ENCODE measurements at regions not wholly inside any gene's neighbourhood (a gene's known extent, or its start where the extent isn't known, plus 50 kb on each side); places are given as distances from the start of the nearest gene placed in this dataset.

DNA sequence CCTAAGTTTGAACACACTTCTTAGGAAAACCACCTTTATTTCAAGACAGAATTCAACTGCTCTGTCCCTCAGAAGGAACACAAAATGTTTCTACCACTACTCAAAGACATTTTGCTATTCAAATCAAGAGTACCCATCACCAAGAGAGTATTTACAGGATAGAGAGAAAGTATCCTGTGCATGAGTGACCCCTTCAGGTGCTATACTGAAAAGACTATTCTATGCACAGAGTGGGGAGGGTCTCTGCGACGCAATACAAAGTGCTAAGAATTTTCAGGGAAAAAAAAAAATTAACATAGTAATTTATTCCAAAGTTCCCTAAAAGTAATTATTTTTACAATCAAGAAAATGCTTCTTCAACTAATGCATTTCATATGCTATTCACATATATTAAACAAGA lies 346.4 kb upstream of the FAM241A start:
- DNase-seq (ENCODE audit: insufficient read length, low spot score) (no peak), FAIRE-seq (no peak)
- TF ChIP-seq CTCF (IDR thresholded peaks at IDR 0.05; ENCODE audit: insufficient read depth, missing control alignments), result peak; percentile 37

GRCh38 chr4:111800551-111800950 lies 344.7 kb upstream of the FAM241A start:
- no peak for DNase-seq (ENCODE audit: insufficient read length, low spot score)
- no peak for TF ChIP-seq CTCF (IDR thresholded peaks at IDR 0.05; ENCODE audit: insufficient read depth, missing control alignments)
- no peak for FAIRE-seq

GRCh38 chr4:111802191-111802590 lies 343.1 kb upstream of the FAM241A start:
- no peak for TF ChIP-seq CTCF (IDR thresholded peaks at IDR 0.05; ENCODE audit: insufficient read depth, missing control alignments)
- FAIRE-seq (no peak), DNase-seq (ENCODE audit: insufficient read length, low spot score) (no peak)

GRCh38 chr4:111806331-111806730 lies 338.9 kb upstream of the FAM241A start:
- no peak for FAIRE-seq
- DNase-seq (ENCODE audit: insufficient read length, low spot score), result no peak
- no peak for TF ChIP-seq CTCF (IDR thresholded peaks at IDR 0.05; ENCODE audit: insufficient read depth, missing control alignments)

DNA sequence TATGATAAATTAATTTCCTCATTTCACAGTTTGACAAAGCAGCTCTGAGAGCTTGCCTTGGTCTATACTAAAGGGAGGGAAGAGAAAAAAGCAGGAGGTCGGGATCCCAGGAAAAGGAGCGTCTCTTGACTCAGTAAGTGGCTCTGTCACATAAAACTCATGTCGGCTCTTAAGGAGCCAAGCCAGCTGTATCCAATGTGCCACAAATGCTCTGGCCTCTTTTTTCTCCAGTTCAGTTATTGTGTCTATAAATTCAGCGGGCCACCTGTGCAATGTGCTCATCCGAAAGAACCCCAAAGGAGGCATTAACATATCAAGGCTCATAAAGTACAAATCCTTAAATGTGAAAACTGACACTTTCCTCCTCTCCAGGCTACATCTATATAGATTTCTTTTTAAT lies 337.7 kb upstream of the FAM241A start:
- FAIRE-seq, result no peak
- TF ChIP-seq CTCF (IDR thresholded peaks at IDR 0.05; ENCODE audit: insufficient read depth, missing control alignments), result no peak

GRCh38 chr4:111808174-111808573 lies 337.1 kb upstream of the FAM241A start:
- FAIRE-seq, result no peak
- TF ChIP-seq CTCF (IDR thresholded peaks at IDR 0.05; ENCODE audit: insufficient read depth, missing control alignments), result no peak
- no peak for DNase-seq (ENCODE audit: insufficient read length, low spot score)

More for the DNA sequence above, 337.7 kb upstream of the FAM241A start:
- DNase-seq (ENCODE audit: insufficient read length, low spot score), result no peak

GRCh38 chr4:111811661-111812060 lies 333.6 kb upstream of the FAM241A start:
- TF ChIP-seq CTCF (IDR thresholded peaks at IDR 0.05; ENCODE audit: insufficient read depth, missing control alignments), result no peak
- FAIRE-seq, result no peak
- no peak for DNase-seq (ENCODE audit: insufficient read length, low spot score)
